ENCODE measurements at regions not wholly inside any gene's neighbourhood (a gene's known extent, or its start where the extent isn't known, plus 50 kb on each side); places are given as distances from the start of the nearest gene placed in this dataset.

GRCh38 chr11:81112718-81113117, 1620.9 kb downstream of the FAM181B start:
- Histone ChIP-seq H3K4me1 (no peaks in the 10 kb centered on the region), H3K27me3 (no peaks in the 10 kb centered on the region), H3K27ac (no peak overlapping the region), H3K79me2 (ENCODE audit: low read depth) (no peaks in the 10 kb centered on the region), H3K9me3 (ENCODE audit: low read depth) (no peaks in the 10 kb centered on the region), H3K4me2 (no peak overlapping the region), H2AFZ (replicated peaks) (no peak overlapping the region), H4K20me1 (ENCODE audit: low read depth) (no peaks in the 10 kb centered on the region), H3K4me3 (no peak overlapping the region), H3K36me3 (no peaks in the 10 kb centered on the region), H3F3A (ENCODE audit: low read depth) (no peaks in the 10 kb centered on the region), H3K9ac (no peak overlapping the region)
- no peaks in the 10 kb centered on the region for H3K36me3 Mint-ChIP-seq
- no peaks in the 10 kb centered on the region for H3K9me3 Mint-ChIP-seq
- no peak for TF ChIP-seq EZH2phosphoT487 (IDR thresholded peaks at IDR 0.05)
- no peak for DNase-seq (ENCODE audit: low spot score)
- H3K27ac Mint-ChIP-seq = no peak overlapping the region
- H3K4me1 Mint-ChIP-seq = no peaks in the 10 kb centered on the region
- H3K4me3 Mint-ChIP-seq = no peak overlapping the region
- H3K27me3 Mint-ChIP-seq (ENCODE audit: insufficient read depth, low read depth) = no peaks in the 10 kb centered on the region

- no peaks in the 10 kb centered on the region for H3K36me3 ChIP-seq
- H3K4me1 ChIP-seq = no peaks in the 10 kb centered on the region
- TF ChIP-seq EZH2phosphoT487 (IDR thresholded peaks at IDR 0.05) (no peak), CTCF (IDR thresholded peaks at IDR 0.05) (no peak), EZH2 (IDR thresholded peaks at IDR 0.05) (no peak)
- H3K79me2 ChIP-seq (ENCODE audit: low read depth) = no peaks in the 10 kb centered on the region
- no peaks in the 10 kb centered on the region for H3F3A ChIP-seq (ENCODE audit: low read depth)
- H3K4me3 Mint-ChIP-seq = no peak overlapping the region
- no peak overlapping the region for H3K4me2 ChIP-seq
- no peak overlapping the region for H3K27ac Mint-ChIP-seq
- H2AFZ ChIP-seq (replicated peaks) = no peak overlapping the region
- DNase-seq (ENCODE audit: low spot score) = no peak
- no peaks in the 10 kb centered on the region for H3K36me3 Mint-ChIP-seq
- H3K9ac ChIP-seq = no peak overlapping the region
- H4K20me1 ChIP-seq (ENCODE audit: low read depth) = no peaks in the 10 kb centered on the region
- no peak overlapping the region for H3K27ac ChIP-seq
- H3K4me1 Mint-ChIP-seq = no peaks in the 10 kb centered on the region
- no peaks in the 10 kb centered on the region for H3K9me3 Mint-ChIP-seq
- no peaks in the 10 kb centered on the region for H3K27me3 ChIP-seq
- H3K9me3 ChIP-seq (ENCODE audit: low read depth) = no peaks in the 10 kb centered on the region
- H3K27me3 Mint-ChIP-seq (ENCODE audit: insufficient read depth, low read depth) = no peaks in the 10 kb centered on the region
- H3K4me3 ChIP-seq = no peak overlapping the region
Observed at GRCh38 chr11:81104051-81104450, 1629.6 kb downstream of the FAM181B start.

- Histone ChIP-seq H2AFZ (replicated peaks) (no peak overlapping the region), H3F3A (ENCODE audit: low read depth) (no peaks in the 10 kb centered on the region), H3K9me3 (ENCODE audit: low read depth) (no peaks in the 10 kb centered on the region), H3K4me3 (no peak overlapping the region), H3K4me2 (no peak overlapping the region), H3K27ac (no peak overlapping the region), H3K79me2 (ENCODE audit: low read depth) (no peaks in the 10 kb centered on the region), H4K20me1 (ENCODE audit: low read depth) (no peaks in the 10 kb centered on the region), H3K27me3 (no peaks in the 10 kb centered on the region), H3K4me1 (no peaks in the 10 kb centered on the region), H3K36me3 (no peaks in the 10 kb centered on the region), H3K9ac (no peak overlapping the region)
- H3K36me3 Mint-ChIP-seq = no peaks in the 10 kb centered on the region
- DNase-seq (ENCODE audit: low spot score) = no peak
- no peak overlapping the region for H3K4me3 Mint-ChIP-seq
- TF ChIP-seq EZH2phosphoT487 (IDR thresholded peaks at IDR 0.05) = no peak
- TF ChIP-seq EZH2 (IDR thresholded peaks at IDR 0.05) = no peak
- TF ChIP-seq CTCF (IDR thresholded peaks at IDR 0.05) = no peak
- H3K9me3 Mint-ChIP-seq = no peaks in the 10 kb centered on the region
- H3K4me1 Mint-ChIP-seq = no peaks in the 10 kb centered on the region
- no peak overlapping the region for H3K27ac Mint-ChIP-seq
- no peaks in the 10 kb centered on the region for H3K27me3 Mint-ChIP-seq (ENCODE audit: insufficient read depth, low read depth)
Observed at GRCh38 chr11:81098471-81098870, 1635.2 kb downstream of the FAM181B start.

GRCh38 chr11:81092522-81092921, 1641.1 kb downstream of the FAM181B start:
- H4K20me1 ChIP-seq (ENCODE audit: low read depth) = no peaks in the 10 kb centered on the region

More at GRCh38 chr11:81092522-81092921, 1641.1 kb downstream of the FAM181B start:
- no peaks in the 10 kb centered on the region for H3K4me1 Mint-ChIP-seq
- no peak overlapping the region for H3K27ac Mint-ChIP-seq
- Histone ChIP-seq H3K79me2 (ENCODE audit: low read depth) (no peaks in the 10 kb centered on the region), H3K9me3 (ENCODE audit: low read depth) (no peaks in the 10 kb centered on the region), H3K36me3 (no peaks in the 10 kb centered on the region), H3K9ac (no peak overlapping the region), H3K4me1 (no peaks in the 10 kb centered on the region), H2AFZ (replicated peaks) (no peak overlapping the region), H3K27ac (no peak overlapping the region), H3K27me3 (no peaks in the 10 kb centered on the region), H3K4me2 (no peak overlapping the region), H3K4me3 (no peak overlapping the region), H3F3A (ENCODE audit: low read depth) (no peaks in the 10 kb centered on the region)
- no peaks in the 10 kb centered on the region for H3K9me3 Mint-ChIP-seq
- no peak overlapping the region for H3K4me3 Mint-ChIP-seq
- no peak for TF ChIP-seq EZH2 (IDR thresholded peaks at IDR 0.05)
- no peak for TF ChIP-seq CTCF (IDR thresholded peaks at IDR 0.05)
- H3K27me3 Mint-ChIP-seq (ENCODE audit: insufficient read depth, low read depth) = no peaks in the 10 kb centered on the region
- no peak for DNase-seq (ENCODE audit: low spot score)
- H3K36me3 Mint-ChIP-seq = no peaks in the 10 kb centered on the region

Data from neural progenitor cell (in vitro differentiated cells).